Psoas muscle (tissue), 7 donors: ENCODE measurements at regions not wholly inside any gene's neighbourhood (a gene's known extent, or its start where the extent isn't known, plus 50 kb on each side); places are given as distances from the start of the nearest gene placed in this dataset.

ENCODE experiments used
- ATAC-seq, 4 donors: fragments of 200-7000 bp; cut with Tn5 transposase; one replicate each; pipeline ENCODE4 v1.9.1; 2020; ENCODE audit warnings: moderate library complexity in 3 of 4, mild to moderate bottlenecking in 2 of 4
- DNase-seq, 2 donors: peaks; one replicate each; pipeline ENCODE4 v3.0.0-alpha.2; 2020
- H3K27ac ChIP-seq: fragments of 200-600 bp; one replicate; pipeline ENCODE4 v1.8.0; 2022
- H3K27me3 ChIP-seq, 3 donors: fragments of 200-600 bp in 1 of 3; one replicate each; pipeline versions ENCODE4 v1.6.1 to v1.8.0; 2013 to 2022; ENCODE audit warnings: low read length in 2 of 3, mild to moderate bottlenecking in 2 of 3, moderate library complexity in 1 of 3; ENCODE audit not compliant: insufficient read depth in 3 of 3
- H3K36me3 ChIP-seq, 2 donors: fragments of 200-600 bp in 1 of 2; one replicate each; pipeline versions ENCODE4 v1.6.1 to v1.8.0; 2013 to 2022; ENCODE audit warnings: low read depth in 1 of 2, mild to moderate bottlenecking in 1 of 2, moderate library complexity in 1 of 2; ENCODE audit not compliant: insufficient read depth in 1 of 2
- H3K4me1 ChIP-seq: fragments of 200-600 bp; one replicate; pipeline ENCODE4 v1.8.0; 2022
- H3K4me3 ChIP-seq: fragments of 200-600 bp; one replicate; pipeline ENCODE4 v1.8.0; 2022; ENCODE audit warnings: mild to moderate bottlenecking
- H3K9me3 ChIP-seq: fragments of 200-600 bp; one replicate; pipeline ENCODE4 v1.8.0; 2022
- CTCF ChIP-seq: fragments of 200-600 bp; IDR thresholded peaks from one replicate; pipeline ENCODE4 v1.8.0; 2022; ENCODE audit warnings: antibody characterized with exemption
- WGBS, 3 donors: extraction: QIAGEN DNeasy Blood & Tissue Kit; methylation state at CpG; one replicate each; pipeline versions ENCODE4 v1.1.6 to v1.1.7; 2013; 5-methylcytosine and 5-hydroxymethylcytosine counted together
- intact Hi-C, 2 donors: fragments of 100-400 bp; cut with DNase I; formaldehyde crosslinking; loops; one replicate each; pipeline versions ENCODE4 v1.11.0 to v1.14.2; 2022
- donor health status: healthy with polysubstance abuse.
- donor health status: DM: no; HTN: no; CAD: no; lungs with moderate emphysema.
- donor health status: Bipolar disorder and iron deficiency.
- donor health status: healthy.
- donor health status: DM: yes; HTN: yes; CAD: no.
- donor health status: DM: no; HTN: no; CAD: no.
- donor health status: DM: yes; HTN: yes; CAD: no.

GRCh38 chr21:14758849-14759248, 212.7 kb upstream of the SAMSN1 start:
- intact Hi-C loops, result no loop called here
- no peaks in the 10 kb centered on the region for H3K9me3 ChIP-seq
- ATAC-seq, result no peak

GRCh38 chr21:14757533-14758327, 211.6 kb upstream of the SAMSN1 start:
- ATAC-seq (no peak), DNase-seq (no peak)
- no peak overlapping the region for H3K27ac ChIP-seq
- H3K4me3 ChIP-seq, result no peak overlapping the region
- intact Hi-C loops, result no loop called here
- TF ChIP-seq CTCF, result no peak
- no peaks in the 10 kb centered on the region for H3K4me1 ChIP-seq
- H3K9me3 ChIP-seq, result no peaks in the 10 kb centered on the region
- 83 to 90% (median 83%) methylated on average over 7 of the region's 7 CpGs for WGBS, 3 donors
- no peaks in the 10 kb centered on the region for H3K27me3 ChIP-seq
- no peaks in the 10 kb centered on the region for H3K36me3 ChIP-seq

More at GRCh38 chr21:14758849-14759248, 212.7 kb upstream of the SAMSN1 start:
- no peak for DNase-seq
- Histone ChIP-seq H3K27me3 (no peaks in the 10 kb centered on the region), H3K27ac (no peak overlapping the region), H3K4me1 (no peaks in the 10 kb centered on the region), H3K36me3 (no peaks in the 10 kb centered on the region), H3K4me3 (no peak overlapping the region)
- TF ChIP-seq CTCF, result no peak

GRCh38 chr21:14755086-14755485, 209.0 kb upstream of the SAMSN1 start:
- Histone ChIP-seq H3K9me3 (no peaks in the 10 kb centered on the region), H3K27ac (no peak overlapping the region), H3K27me3 (no peaks in the 10 kb centered on the region), H3K36me3 (no peaks in the 10 kb centered on the region), H3K4me3 (no peak overlapping the region), H3K4me1 (no peaks in the 10 kb centered on the region)
- 85 to 95% (median 94%) methylated on average over 1 of the region's 1 CpG for WGBS, 3 donors
- ATAC-seq (no peak), DNase-seq (no peak)
- intact Hi-C loops, result no loop called here
- TF ChIP-seq CTCF, result no peak

GRCh38 chr21:14754682-14755081, 208.6 kb upstream of the SAMSN1 start:
- H3K4me1 ChIP-seq, result no peaks in the 10 kb centered on the region
- TF ChIP-seq CTCF, result no peak
- no peaks in the 10 kb centered on the region for H3K27me3 ChIP-seq
- ATAC-seq (no peak), DNase-seq (no peak)
- intact Hi-C loops, result no loop called here
- H3K9me3 ChIP-seq, result no peaks in the 10 kb centered on the region
- H3K27ac ChIP-seq, result no peak overlapping the region
- WGBS, 3 donors, result 87 to 88% (median 88%) methylated on average over 2 of the region's 2 CpGs
- no peaks in the 10 kb centered on the region for H3K36me3 ChIP-seq
- H3K4me3 ChIP-seq, result no peak overlapping the region

GRCh38 chr21:14754259-14754604, 208.1 kb upstream of the SAMSN1 start:
- WGBS, 3 donors, result 60 to 70% (median 64%) methylated on average over 1 of the region's 1 CpG
- Histone ChIP-seq H3K27ac (no peak overlapping the region), H3K36me3 (no peaks in the 10 kb centered on the region), H3K4me3 (no peak overlapping the region), H3K27me3 (no peaks in the 10 kb centered on the region), H3K4me1 (no peaks in the 10 kb centered on the region), H3K9me3 (no peaks in the 10 kb centered on the region)
- intact Hi-C loops, result no loop called here
- no peak for DNase-seq
- ATAC-seq, result no peak
- TF ChIP-seq CTCF, result no peak
